Left ventricle myocardium inferior (tissue), 1 donor: ENCODE measurements at regions not wholly inside any gene's neighbourhood (a gene's known extent, or its start where the extent isn't known, plus 50 kb on each side); places are given as distances from the start of the nearest gene placed in this dataset.

ENCODE experiments used
- DNase-seq: peaks from one replicate; pipeline ENCODE4 v3.0.0-alpha.2; 2020
- H3K27ac ChIP-seq: fragments of 200-600 bp; replicated peaks from 2 replicates; pipeline ENCODE4 v1.8.0; 2021
- H3K27me3 ChIP-seq: fragments of 200-600 bp; 2 replicates; pipeline ENCODE4 v1.8.0; 2021; ENCODE audit warnings: low read depth
- H3K36me3 ChIP-seq: fragments of 200-600 bp; 2 replicates; pipeline ENCODE4 v1.8.0; 2021
- H3K4me1 ChIP-seq: fragments of 200-600 bp; 2 replicates; pipeline ENCODE4 v1.8.0; 2021
- H3K4me3 ChIP-seq: fragments of 200-600 bp; 2 replicates; pipeline ENCODE4 v1.8.0; 2021; ENCODE audit warnings: mild to moderate bottlenecking, moderate library complexity
- H3K9me3 ChIP-seq: fragments of 200-600 bp; replicated peaks from 2 replicates; pipeline ENCODE4 v1.8.0; 2021
- intact Hi-C: fragments of 100-400 bp; cut with micrococcal nuclease; formaldehyde crosslinking; loops from one replicate; pipeline ENCODE4 v1.11.0; 2022
- TF ChIP-seq, protein P1 (sequence below): fragments of 200-600 bp; IDR thresholded peaks from 2 replicates; pipeline ENCODE4 v1.8.0; 2021; ENCODE audit warnings: antibody characterized with exemption, mild to moderate bottlenecking, borderline replicate concordance
- donor health status: DM: no; HTN: yes; CAD: no; lungs with severe emphysema.

DNA sequence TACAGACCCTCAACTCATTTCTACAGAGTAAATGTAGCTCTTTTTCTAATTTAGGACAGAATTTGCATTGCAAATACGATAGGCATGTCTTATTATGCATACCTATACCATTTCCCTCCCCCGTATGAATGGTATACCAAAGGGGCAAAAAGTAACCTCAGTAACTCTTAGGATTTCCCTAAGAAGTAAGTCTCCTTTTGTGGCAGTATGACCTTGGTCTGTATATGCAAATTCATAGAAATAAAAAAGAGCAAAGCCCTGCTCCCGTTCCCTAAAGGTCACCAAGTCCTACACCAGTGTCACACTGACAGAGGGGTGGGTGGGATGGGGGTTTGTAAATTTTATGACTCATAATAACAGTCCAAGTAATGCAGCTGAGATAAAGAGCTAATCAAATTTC is 365.8 kb upstream of the CCDC196 start:
- DNase-seq, result no peak
- intact Hi-C loops, result no loop called here
- Histone ChIP-seq H3K4me3 (no peak overlapping the region), H3K9me3 (no peaks in the 10 kb centered on the region), H3K27ac (no peak overlapping the region), H3K36me3 (no peaks in the 10 kb centered on the region), H3K27me3 (peaks cover 7% of the 10 kb centered on the region), H3K4me1 (no peaks in the 10 kb centered on the region)
- TF ChIP-seq, protein P1, sequence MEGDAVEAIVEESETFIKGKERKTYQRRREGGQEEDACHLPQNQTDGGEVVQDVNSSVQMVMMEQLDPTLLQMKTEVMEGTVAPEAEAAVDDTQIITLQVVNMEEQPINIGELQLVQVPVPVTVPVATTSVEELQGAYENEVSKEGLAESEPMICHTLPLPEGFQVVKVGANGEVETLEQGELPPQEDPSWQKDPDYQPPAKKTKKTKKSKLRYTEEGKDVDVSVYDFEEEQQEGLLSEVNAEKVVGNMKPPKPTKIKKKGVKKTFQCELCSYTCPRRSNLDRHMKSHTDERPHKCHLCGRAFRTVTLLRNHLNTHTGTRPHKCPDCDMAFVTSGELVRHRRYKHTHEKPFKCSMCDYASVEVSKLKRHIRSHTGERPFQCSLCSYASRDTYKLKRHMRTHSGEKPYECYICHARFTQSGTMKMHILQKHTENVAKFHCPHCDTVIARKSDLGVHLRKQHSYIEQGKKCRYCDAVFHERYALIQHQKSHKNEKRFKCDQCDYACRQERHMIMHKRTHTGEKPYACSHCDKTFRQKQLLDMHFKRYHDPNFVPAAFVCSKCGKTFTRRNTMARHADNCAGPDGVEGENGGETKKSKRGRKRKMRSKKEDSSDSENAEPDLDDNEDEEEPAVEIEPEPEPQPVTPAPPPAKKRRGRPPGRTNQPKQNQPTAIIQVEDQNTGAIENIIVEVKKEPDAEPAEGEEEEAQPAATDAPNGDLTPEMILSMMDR, result no peak

DNA sequence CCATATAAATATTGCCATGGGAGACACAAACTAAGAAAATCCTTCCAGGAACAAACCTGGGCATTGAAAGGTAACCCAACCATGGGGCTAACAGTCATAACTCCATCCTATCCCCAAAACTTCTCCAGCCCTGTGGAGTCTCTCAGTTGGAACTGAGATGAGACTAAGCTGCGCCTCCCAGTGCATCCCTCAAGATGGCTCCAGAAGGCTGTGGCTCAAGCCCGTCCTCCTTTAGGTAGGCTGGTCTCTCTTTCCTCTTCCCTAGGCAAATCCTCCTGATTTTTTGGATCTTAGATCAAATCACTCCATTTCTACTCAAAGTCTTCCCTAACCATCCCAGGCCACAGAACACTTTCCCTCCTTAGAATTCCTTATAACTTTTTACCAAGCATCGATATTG is 364.3 kb upstream of the CCDC196 start:
- TF ChIP-seq, protein P1, result no peak

DNA sequence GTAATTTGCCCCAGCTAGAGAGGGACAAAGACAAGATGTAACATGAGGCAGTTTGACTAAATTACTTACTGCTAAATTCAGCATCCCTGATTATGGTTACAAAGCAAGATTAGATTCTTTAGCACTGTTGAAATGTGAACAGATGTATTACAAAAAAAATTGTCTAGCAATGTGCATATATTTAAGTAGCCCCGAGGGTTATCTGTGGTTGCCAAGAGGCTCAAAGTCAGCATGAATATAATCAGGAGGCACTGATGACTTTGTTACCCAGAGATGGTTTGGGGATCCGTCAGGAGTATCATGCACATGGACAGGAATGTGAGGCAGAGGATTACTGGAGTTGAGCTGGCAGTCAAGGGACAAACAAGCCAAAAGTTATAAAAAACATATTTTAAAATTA is 356.9 kb upstream of the CCDC196 start:
- H3K27me3 ChIP-seq, result no peaks in the 10 kb centered on the region
- H3K9me3 ChIP-seq, result no peaks in the 10 kb centered on the region
- no peak overlapping the region for H3K4me3 ChIP-seq
- TF ChIP-seq, protein P1, result no peak
- DNase-seq, result no peak
- H3K27ac ChIP-seq, result no peak overlapping the region
- no peaks in the 10 kb centered on the region for H3K36me3 ChIP-seq
- intact Hi-C loops, result no loop called here
- H3K4me1 ChIP-seq, result no peaks in the 10 kb centered on the region

More for the DNA sequence above, 364.3 kb upstream of the CCDC196 start:
- Histone ChIP-seq H3K27ac (no peak overlapping the region), H3K36me3 (no peaks in the 10 kb centered on the region), H3K4me1 (no peaks in the 10 kb centered on the region), H3K27me3 (no peaks in the 10 kb centered on the region), H3K9me3 (no peaks in the 10 kb centered on the region), H3K4me3 (no peak overlapping the region)
- DNase-seq, result no peak
- intact Hi-C loops, result no loop called here

DNA sequence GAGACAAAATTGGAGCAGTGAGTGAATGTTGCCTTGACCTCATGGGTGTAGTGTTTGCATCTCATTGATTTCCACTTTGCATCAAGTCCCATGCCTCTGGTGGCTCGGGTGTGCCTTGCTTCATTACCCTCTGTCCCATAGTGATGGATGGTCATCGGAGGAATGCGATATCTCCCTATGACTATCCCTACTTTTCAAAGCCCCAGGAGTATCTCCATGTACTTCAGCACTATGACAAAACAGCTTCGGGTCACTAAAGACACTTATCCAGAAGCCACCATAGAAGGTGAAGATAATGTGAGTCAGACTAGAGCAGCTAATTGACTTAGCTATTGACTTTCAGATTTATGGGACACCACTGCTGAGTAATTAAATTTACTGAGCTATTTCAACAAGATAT is 355.1 kb upstream of the CCDC196 start:
- TF ChIP-seq, protein P1, result no peak
- Histone ChIP-seq H3K4me3 (no peak overlapping the region), H3K4me1 (no peaks in the 10 kb centered on the region), H3K36me3 (no peaks in the 10 kb centered on the region), H3K27me3 (no peaks in the 10 kb centered on the region), H3K9me3 (no peaks in the 10 kb centered on the region), H3K27ac (no peak overlapping the region)
- no peak for DNase-seq
- intact Hi-C loops, result no loop called here

DNA sequence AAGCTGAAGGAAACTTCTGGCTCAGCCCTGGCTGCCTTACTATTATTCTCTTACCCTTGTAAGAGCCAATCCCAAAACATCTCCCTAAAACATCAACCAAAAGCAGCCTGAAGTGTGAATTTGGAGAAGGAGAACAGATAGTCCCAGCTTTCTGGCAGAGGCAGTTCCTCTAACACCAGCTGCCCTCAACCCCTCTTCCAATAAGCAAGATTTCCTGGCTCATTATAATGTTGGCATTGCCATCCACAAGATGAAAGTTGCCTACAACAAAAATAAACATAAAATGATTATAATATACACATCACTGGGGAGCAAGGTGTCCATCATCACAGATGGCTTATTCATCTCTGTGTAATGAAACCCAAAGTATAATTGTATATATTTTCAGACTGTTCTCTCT is 352.5 kb upstream of the CCDC196 start:
- intact Hi-C loops, result no loop called here
- H3K4me3 ChIP-seq, result no peak overlapping the region
- H3K4me1 ChIP-seq, result no peaks in the 10 kb centered on the region
- no peak overlapping the region for H3K27ac ChIP-seq
- no peaks in the 10 kb centered on the region for H3K36me3 ChIP-seq
- TF ChIP-seq, protein P1, result no peak
- DNase-seq, result no peak
- H3K27me3 ChIP-seq, result no peaks in the 10 kb centered on the region
- no peaks in the 10 kb centered on the region for H3K9me3 ChIP-seq

DNA sequence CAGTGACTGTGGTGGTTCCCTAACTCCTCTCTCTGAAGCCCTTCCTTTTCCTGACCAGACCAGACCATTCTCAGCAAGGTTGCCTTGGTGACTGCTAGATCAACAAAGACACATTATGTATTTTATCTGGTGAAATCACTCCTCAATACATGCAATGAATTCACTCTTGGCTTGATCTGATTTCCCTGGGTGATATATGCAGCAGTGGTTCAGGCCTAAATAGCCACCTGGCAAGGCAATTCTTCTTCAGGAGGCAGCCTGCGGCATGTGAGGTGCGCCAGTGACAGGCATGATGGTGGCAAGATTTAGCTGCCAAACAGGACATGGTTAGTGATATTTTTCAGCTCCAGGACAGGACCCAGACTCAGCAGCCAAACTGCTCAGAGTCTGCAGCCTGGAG is 350.3 kb upstream of the CCDC196 start:
- peaks cover 14% of the 10 kb centered on the region for H3K4me1 ChIP-seq
- TF ChIP-seq, protein P1, result no peak
- no peaks in the 10 kb centered on the region for H3K27me3 ChIP-seq
- H3K9me3 ChIP-seq, result no peaks in the 10 kb centered on the region
- H3K4me3 ChIP-seq, result no peak overlapping the region
- H3K27ac ChIP-seq, result no peak overlapping the region
- no peak for DNase-seq
- intact Hi-C loops, result no loop called here
- no peaks in the 10 kb centered on the region for H3K36me3 ChIP-seq
